SU-DHL-6 (cell line): ENCODE measurements at regions not wholly inside any gene's neighbourhood (a gene's known extent, or its start where the extent isn't known, plus 50 kb on each side); places are given as distances from the start of the nearest gene placed in this dataset.

ENCODE experiments used
- EZH2phosphoT487 ChIP-seq: fragments of 200-600 bp; sonication (generic), shearing (Covaris generic); conservative IDR thresholded peaks from 2 replicates; pipeline ENCODE4 v1.6.1; 2018; ENCODE audit warnings: mild to moderate bottlenecking, antibody characterized with exemption, low read length, moderate library complexity, mixed read lengths
- TF ChIP-seq, protein P1 (sequence below): fragments of 200-600 bp; sonication (generic); IDR thresholded peaks from one replicate; pipeline ENCODE4 v1.5.1; 2017; ENCODE audit warnings: antibody characterized with exemption, mild to moderate bottlenecking, low read length, moderate library complexity; ENCODE audit not compliant: insufficient read depth, poor library complexity, severe bottlenecking

DNA sequence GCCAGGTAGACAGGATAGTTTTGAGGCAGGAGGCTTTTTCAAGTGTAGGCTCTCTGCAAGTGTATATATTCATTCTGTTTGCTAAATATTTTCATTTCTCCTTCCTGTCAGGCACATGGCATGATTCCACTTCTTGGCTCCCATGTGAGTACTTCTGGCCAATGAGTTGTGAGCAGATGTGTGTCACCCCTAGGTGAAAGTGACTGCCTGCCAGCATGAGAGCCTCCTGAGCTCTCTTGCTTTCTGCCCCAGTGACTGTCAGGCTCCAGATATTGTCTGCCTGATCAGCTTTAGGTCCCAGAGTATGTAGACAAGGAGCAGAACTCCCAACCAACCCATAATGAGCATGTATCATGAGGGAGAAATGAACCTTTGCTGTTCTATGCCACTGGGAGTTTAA, 257.6 kb upstream of the NPY start:
- TF ChIP-seq, protein P1, sequence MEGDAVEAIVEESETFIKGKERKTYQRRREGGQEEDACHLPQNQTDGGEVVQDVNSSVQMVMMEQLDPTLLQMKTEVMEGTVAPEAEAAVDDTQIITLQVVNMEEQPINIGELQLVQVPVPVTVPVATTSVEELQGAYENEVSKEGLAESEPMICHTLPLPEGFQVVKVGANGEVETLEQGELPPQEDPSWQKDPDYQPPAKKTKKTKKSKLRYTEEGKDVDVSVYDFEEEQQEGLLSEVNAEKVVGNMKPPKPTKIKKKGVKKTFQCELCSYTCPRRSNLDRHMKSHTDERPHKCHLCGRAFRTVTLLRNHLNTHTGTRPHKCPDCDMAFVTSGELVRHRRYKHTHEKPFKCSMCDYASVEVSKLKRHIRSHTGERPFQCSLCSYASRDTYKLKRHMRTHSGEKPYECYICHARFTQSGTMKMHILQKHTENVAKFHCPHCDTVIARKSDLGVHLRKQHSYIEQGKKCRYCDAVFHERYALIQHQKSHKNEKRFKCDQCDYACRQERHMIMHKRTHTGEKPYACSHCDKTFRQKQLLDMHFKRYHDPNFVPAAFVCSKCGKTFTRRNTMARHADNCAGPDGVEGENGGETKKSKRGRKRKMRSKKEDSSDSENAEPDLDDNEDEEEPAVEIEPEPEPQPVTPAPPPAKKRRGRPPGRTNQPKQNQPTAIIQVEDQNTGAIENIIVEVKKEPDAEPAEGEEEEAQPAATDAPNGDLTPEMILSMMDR: no peak
- no peak for TF ChIP-seq EZH2phosphoT487
